ENCODE measurements at regions not wholly inside any gene's neighbourhood (a gene's known extent, or its start where the extent isn't known, plus 50 kb on each side); places are given as distances from the start of the nearest gene placed in this dataset.

- DNase-seq (ENCODE audit: low read depth), result no peak
- H3K4me3 ChIP-seq (ENCODE audit: control insufficient read depth, low read depth, low read length), result no peak overlapping the region
- TF ChIP-seq CTCF (conservative IDR thresholded peaks at IDR 0.05; ENCODE audit: control insufficient read depth, insufficient read depth, low read depth, low read length), result no peak
Measured at GRCh38 chr10:10817609-10818008, 200.1 kb upstream of the CELF2 start.

GRCh38 chr10:10818082-10818481 is 199.6 kb upstream of the CELF2 start:
- no peak for TF ChIP-seq CTCF (conservative IDR thresholded peaks at IDR 0.05; ENCODE audit: control insufficient read depth, insufficient read depth, low read depth, low read length)
- peak; percentile 95 for DNase-seq (ENCODE audit: low read depth)
- H3K4me3 ChIP-seq (ENCODE audit: control insufficient read depth, low read depth, low read length), result no peak overlapping the region

- DNase-seq (ENCODE audit: low read depth), result peak; percentile 55
- no peak overlapping the region for H3K4me3 ChIP-seq (ENCODE audit: control insufficient read depth, low read depth, low read length)
- no peak for TF ChIP-seq CTCF (conservative IDR thresholded peaks at IDR 0.05; ENCODE audit: control insufficient read depth, insufficient read depth, low read depth, low read length)
Measured at GRCh38 chr10:10819206-10819856, 198.3 kb upstream of the CELF2 start.

DNA sequence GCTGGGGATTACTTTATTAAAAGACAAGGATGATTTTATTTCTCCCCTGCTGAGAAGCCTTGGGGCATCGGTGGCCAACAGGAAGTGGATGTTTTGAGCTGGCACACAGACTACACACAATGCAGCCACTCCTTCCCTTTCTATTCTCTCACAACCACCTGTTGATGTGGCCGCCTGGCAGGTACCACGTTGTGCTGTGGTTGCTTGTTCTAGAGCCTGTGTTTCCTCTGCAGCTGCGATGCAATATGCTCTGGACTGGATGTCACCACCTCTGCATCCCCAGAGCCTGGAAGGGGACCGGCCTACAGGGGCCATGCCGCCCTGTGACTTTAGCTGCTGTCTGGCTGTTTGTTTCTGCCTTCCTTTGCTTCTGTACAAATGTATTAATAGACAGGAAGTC is 195.7 kb upstream of the CELF2 start:
- H3K4me3 ChIP-seq (ENCODE audit: control insufficient read depth, low read depth, low read length), result no peak overlapping the region
- no peak for TF ChIP-seq CTCF (conservative IDR thresholded peaks at IDR 0.05; ENCODE audit: control insufficient read depth, insufficient read depth, low read depth, low read length)
- no peak for DNase-seq (ENCODE audit: low read depth)

- DNase-seq (ENCODE audit: low read depth), result peak; percentile 96
Measured at GRCh38 chr10:10824591-10825148, 193.0 kb upstream of the CELF2 start.

GRCh38 chr10:10826125-10826524 is 191.5 kb upstream of the CELF2 start:
- no peak overlapping the region for H3K4me3 ChIP-seq (ENCODE audit: control insufficient read depth, low read depth, low read length)
- peak; percentile 98 for DNase-seq (ENCODE audit: low read depth)
- TF ChIP-seq CTCF (conservative IDR thresholded peaks at IDR 0.05; ENCODE audit: control insufficient read depth, insufficient read depth, low read depth, low read length), result no peak

More at GRCh38 chr10:10824591-10825148, 193.0 kb upstream of the CELF2 start:
- no peak for TF ChIP-seq CTCF (conservative IDR thresholded peaks at IDR 0.05; ENCODE audit: control insufficient read depth, insufficient read depth, low read depth, low read length)
- no peak overlapping the region for H3K4me3 ChIP-seq (ENCODE audit: control insufficient read depth, low read depth, low read length)
